Neural crest cell (in vitro differentiated cells): ENCODE measurements at regions not wholly inside any gene's neighbourhood (a gene's known extent, or its start where the extent isn't known, plus 50 kb on each side); places are given as distances from the start of the nearest gene placed in this dataset.
"Not testable (repeated sequence)": the region's sequence is repeated elsewhere in the genome, so short reads cannot be mapped to it uniquely, and the experiment has no call there.

ENCODE experiments used
- DNase-seq: peaks from one replicate; pipeline ENCODE4 v3.0.0; 2021; ENCODE audit warnings: low read depth, mixed read lengths, low spot score
- H3K27ac Mint-ChIP-seq: one replicate; pipeline ENCODE4 v1.8.0; 2021; ENCODE audit warnings: mild to moderate bottlenecking, mixed read lengths; ENCODE audit not compliant: unreplicated experiment
- H3K27me3 Mint-ChIP-seq: 2 replicates; pipeline ENCODE4 v1.8.0; 2021; ENCODE audit warnings: low read depth, mild to moderate bottlenecking, mixed read lengths
- H3K36me3 Mint-ChIP-seq: 2 replicates; pipeline ENCODE4 v1.8.0; 2021; ENCODE audit warnings: low read depth, mild to moderate bottlenecking, mixed read lengths
- H3K4me1 Mint-ChIP-seq: 2 replicates; pipeline ENCODE4 v1.8.0; 2021; ENCODE audit warnings: mixed read lengths
- H3K4me3 Mint-ChIP-seq: one replicate; pipeline ENCODE4 v1.8.0; 2021; ENCODE audit warnings: mild to moderate bottlenecking, mixed read lengths
- H3K9me3 Mint-ChIP-seq: 2 replicates; pipeline ENCODE4 v1.8.0; 2021; ENCODE audit warnings: mixed read lengths
- CTCF ChIP-seq: fragments of 200-600 bp; sonication (generic); conservative IDR thresholded peaks from 2 replicates; pipeline ENCODE4 v1.5.0; 2021; ENCODE audit warnings: antibody characterized with exemption, mild to moderate bottlenecking

DNA sequence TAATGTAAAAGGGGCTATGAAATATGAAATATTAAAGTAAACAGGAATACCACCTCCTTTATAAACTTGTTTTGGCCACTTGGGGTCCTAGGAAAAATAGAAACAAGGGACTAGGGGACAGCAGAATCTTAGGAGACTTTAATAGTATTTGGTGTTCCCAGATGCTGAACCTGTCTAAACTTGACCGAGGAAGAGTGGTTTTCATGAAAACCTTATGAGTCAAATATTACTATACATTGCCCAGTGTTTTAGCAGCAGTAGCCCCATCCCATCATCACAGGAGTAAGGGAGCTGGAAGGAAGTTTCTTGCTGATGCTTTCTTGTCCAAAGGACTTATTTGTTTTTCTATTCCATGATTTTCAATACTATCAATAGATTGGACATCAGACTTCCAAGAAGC, 177.5 kb upstream of the CAND1 start:
- no peaks in the 10 kb centered on the region for H3K27me3 Mint-ChIP-seq
- H3K4me1 Mint-ChIP-seq = no peaks in the 10 kb centered on the region
- H3K27ac Mint-ChIP-seq = no peak overlapping the region
- no peak for DNase-seq
- TF ChIP-seq CTCF = no peak
- H3K36me3 Mint-ChIP-seq = no peaks in the 10 kb centered on the region
- H3K9me3 Mint-ChIP-seq = peaks cover 3% of the 10 kb centered on the region
- no peak overlapping the region for H3K4me3 Mint-ChIP-seq

- not testable (repeated sequence) for H3K36me3 Mint-ChIP-seq, DNase-seq, H3K27ac Mint-ChIP-seq
These were observed 176.2 kb upstream of the CAND1 start for GRCh38 chr12:67092934-67093333.

DNA sequence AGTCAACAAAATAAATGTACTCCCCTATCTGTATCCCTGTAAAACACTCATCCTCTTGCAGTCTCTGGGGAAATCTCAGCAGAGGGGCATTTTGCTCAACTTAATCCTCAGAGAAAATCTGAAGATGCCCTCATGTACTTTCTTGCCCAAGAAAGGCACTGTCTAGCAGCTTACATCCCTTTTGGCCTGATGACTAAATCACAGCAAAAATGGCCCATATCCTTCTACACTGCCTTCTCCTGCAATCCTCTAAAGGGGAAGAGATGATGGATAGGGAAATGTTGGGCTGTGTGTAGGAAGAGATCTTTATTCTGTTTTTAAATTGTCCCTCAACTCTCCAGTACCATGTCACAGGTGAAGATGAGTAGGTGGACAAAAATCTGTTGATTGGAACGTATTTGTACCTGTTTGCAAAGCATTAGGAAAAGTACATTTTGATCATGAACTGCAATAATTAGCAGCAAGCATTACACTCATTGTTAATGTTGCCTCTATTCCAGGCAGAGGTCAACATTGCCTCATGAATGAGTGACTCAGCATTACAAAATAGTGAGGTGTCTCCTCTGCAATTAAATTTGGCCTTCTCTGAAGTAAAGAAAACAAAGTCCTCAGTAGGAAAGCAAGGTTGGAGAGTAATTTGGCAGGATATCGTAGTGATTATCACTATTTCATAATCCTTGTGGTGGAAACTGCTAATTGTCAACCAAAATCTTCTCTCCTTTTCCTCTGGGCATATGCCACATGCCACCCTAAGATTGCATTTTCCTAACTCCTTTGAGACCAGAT, 172.4 kb upstream of the CAND1 start:
- Mint-ChIP-seq H3K4me1 (no peaks in the 10 kb centered on the region), H3K27ac (no peak overlapping the region), H3K4me3 (no peak overlapping the region), H3K9me3 (peaks cover 3% of the 10 kb centered on the region), H3K36me3 (no peaks in the 10 kb centered on the region), H3K27me3 (no peaks in the 10 kb centered on the region)
- no peak for TF ChIP-seq CTCF
- DNase-seq = no peak

More at GRCh38 chr12:67092934-67093333, 176.2 kb upstream of the CAND1 start:
- H3K4me1 Mint-ChIP-seq, H3K27me3 Mint-ChIP-seq, H3K9me3 Mint-ChIP-seq, H3K4me3 Mint-ChIP-seq: not testable (repeated sequence)

GRCh38 chr12:67099858-67100257, 169.3 kb upstream of the CAND1 start:
- Mint-ChIP-seq H3K36me3 (no peaks in the 10 kb centered on the region), H3K27ac (no peak overlapping the region), H3K27me3 (peaks cover 6% of the 10 kb centered on the region), H3K4me3 (no peak overlapping the region), H3K9me3 (no peaks in the 10 kb centered on the region), H3K4me1 (no peaks in the 10 kb centered on the region)
- DNase-seq = no peak
- TF ChIP-seq CTCF = no peak

GRCh38 chr12:67103521-67103920, 165.6 kb upstream of the CAND1 start:
- Mint-ChIP-seq H3K4me1 (no peaks in the 10 kb centered on the region), H3K27ac (no peak overlapping the region)
- no peak for TF ChIP-seq CTCF

GRCh38 chr12:67107235-67107634, 161.9 kb upstream of the CAND1 start:
- Mint-ChIP-seq H3K36me3 (peaks cover 11% of the 10 kb centered on the region), H3K27me3 (peaks cover 6% of the 10 kb centered on the region), H3K27ac (no peak overlapping the region), H3K9me3 (peaks cover 11% of the 10 kb centered on the region), H3K4me1 (no peaks in the 10 kb centered on the region), H3K4me3 (no peak overlapping the region)
- DNase-seq = no peak
- no peak for TF ChIP-seq CTCF

More at GRCh38 chr12:67103521-67103920, 165.6 kb upstream of the CAND1 start:
- peaks cover 11% of the 10 kb centered on the region for H3K36me3 Mint-ChIP-seq
- peaks cover 6% of the 10 kb centered on the region for H3K27me3 Mint-ChIP-seq
- H3K9me3 Mint-ChIP-seq = peaks cover 11% of the 10 kb centered on the region
- DNase-seq = no peak
- H3K4me3 Mint-ChIP-seq = no peak overlapping the region
